Neutrophil (primary cell): ENCODE measurements at regions not wholly inside any gene's neighbourhood (a gene's known extent, or its start where the extent isn't known, plus 50 kb on each side); places are given as distances from the start of the nearest gene placed in this dataset.

Experiments used
- H3K27ac ChIP-seq: fragments of 200-600 bp; sonication (generic); 2 replicates; pipeline ENCODE4 v1.5.1; 2016; ENCODE audit warnings: mild to moderate bottlenecking, moderate library complexity
- H3K27me3 ChIP-seq: fragments of 200-600 bp; sonication (generic); 2 replicates; pipeline ENCODE4 v1.6.0; 2016; ENCODE audit warnings: mild to moderate bottlenecking
- H3K36me3 ChIP-seq: fragments of 200-600 bp; sonication (generic); 2 replicates; pipeline ENCODE4 v1.5.1; 2017
- H3K4me1 ChIP-seq, 2 experiments: fragments of 200-600 bp in 1 of 2; sonication (generic) in 1 of 2; 1 replicate in 1 of 2; 2 replicates in 1 of 2; pipeline versions ENCODE4 v1.5.1 to v1.6.1; 2013 to 2016; ENCODE audit warnings: low read depth in 1 of 2, low read length in 1 of 2, mild to moderate bottlenecking in 1 of 2, moderate library complexity in 1 of 2; ENCODE audit not compliant: control insufficient read depth in 1 of 2, insufficient read depth in 1 of 2
- H3K4me3 ChIP-seq, 2 experiments: fragments of 200-600 bp in 1 of 2; sonication (generic) in 1 of 2; 1 replicate in 1 of 2; 2 replicates in 1 of 2; pipeline ENCODE4 v1.5.1; 2013 to 2016; ENCODE audit warnings: low read depth in 1 of 2, low read length in 1 of 2, mild to moderate bottlenecking in 1 of 2, moderate library complexity in 1 of 2
- H3K9me3 ChIP-seq: fragments of 200-600 bp; sonication (generic); 2 replicates; pipeline ENCODE4 v1.5.1; 2016
- TF ChIP-seq, protein P1 (sequence below): fragments of 200-600 bp; sonication (generic); IDR thresholded peaks from 2 replicates; pipeline ENCODE4 v1.5.1; 2016; ENCODE audit warnings: antibody characterized with exemption

DNA sequence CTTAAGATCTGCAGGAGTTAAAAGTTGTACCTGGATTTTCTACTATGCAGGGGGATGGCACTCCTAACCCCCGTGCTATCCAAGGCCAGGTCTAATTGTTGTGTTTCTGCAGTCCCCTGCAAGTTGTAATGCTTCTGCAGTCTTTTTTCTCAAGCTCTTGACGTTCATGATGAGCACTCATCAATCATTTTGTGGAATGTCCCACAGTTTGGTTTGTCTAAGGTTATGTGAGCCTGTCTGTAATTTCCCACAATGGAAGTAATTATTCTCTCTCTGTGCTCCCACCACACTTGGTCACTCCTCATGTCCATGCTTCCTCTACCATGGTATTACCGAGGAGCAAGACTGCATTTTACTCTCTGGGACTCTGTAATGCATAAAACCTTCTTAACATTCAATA is 107.6 kb upstream of the SSTR4 start:
- no peaks in the 10 kb centered on the region for H3K27me3 ChIP-seq
- no peaks in the 10 kb centered on the region for H3K9me3 ChIP-seq
- H3K27ac ChIP-seq: no peak overlapping the region
- H3K36me3 ChIP-seq: no peaks in the 10 kb centered on the region
- no peaks in the 10 kb centered on the region for H3K4me1 ChIP-seq
- no peak overlapping the region for H3K4me3 ChIP-seq
- TF ChIP-seq, protein P1, sequence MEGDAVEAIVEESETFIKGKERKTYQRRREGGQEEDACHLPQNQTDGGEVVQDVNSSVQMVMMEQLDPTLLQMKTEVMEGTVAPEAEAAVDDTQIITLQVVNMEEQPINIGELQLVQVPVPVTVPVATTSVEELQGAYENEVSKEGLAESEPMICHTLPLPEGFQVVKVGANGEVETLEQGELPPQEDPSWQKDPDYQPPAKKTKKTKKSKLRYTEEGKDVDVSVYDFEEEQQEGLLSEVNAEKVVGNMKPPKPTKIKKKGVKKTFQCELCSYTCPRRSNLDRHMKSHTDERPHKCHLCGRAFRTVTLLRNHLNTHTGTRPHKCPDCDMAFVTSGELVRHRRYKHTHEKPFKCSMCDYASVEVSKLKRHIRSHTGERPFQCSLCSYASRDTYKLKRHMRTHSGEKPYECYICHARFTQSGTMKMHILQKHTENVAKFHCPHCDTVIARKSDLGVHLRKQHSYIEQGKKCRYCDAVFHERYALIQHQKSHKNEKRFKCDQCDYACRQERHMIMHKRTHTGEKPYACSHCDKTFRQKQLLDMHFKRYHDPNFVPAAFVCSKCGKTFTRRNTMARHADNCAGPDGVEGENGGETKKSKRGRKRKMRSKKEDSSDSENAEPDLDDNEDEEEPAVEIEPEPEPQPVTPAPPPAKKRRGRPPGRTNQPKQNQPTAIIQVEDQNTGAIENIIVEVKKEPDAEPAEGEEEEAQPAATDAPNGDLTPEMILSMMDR: no peak

DNA sequence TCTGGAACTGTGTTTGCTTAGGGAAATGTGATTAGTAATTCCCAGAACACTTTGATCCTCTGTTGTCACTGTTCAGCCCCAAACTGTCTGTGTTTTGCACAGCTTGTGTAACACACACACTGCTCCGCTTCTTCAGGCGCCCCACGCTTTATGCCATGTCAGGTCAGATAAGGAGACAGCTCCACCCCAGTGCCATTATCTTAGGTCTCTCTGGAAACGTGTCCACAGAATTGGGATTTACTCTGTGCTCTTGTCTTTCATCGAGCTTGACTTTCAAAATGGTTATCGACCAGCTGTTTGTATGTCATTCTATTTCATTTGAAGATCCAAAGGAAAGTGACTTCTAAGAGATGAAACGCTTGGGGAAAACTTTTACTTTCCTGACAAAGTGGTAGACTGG is 106.4 kb upstream of the SSTR4 start:
- no peaks in the 10 kb centered on the region for H3K4me1 ChIP-seq
- no peaks in the 10 kb centered on the region for H3K9me3 ChIP-seq
- TF ChIP-seq, protein P1: no peak
- no peak overlapping the region for H3K27ac ChIP-seq
- H3K4me3 ChIP-seq: no peak overlapping the region
- no peaks in the 10 kb centered on the region for H3K36me3 ChIP-seq
- no peaks in the 10 kb centered on the region for H3K27me3 ChIP-seq

DNA sequence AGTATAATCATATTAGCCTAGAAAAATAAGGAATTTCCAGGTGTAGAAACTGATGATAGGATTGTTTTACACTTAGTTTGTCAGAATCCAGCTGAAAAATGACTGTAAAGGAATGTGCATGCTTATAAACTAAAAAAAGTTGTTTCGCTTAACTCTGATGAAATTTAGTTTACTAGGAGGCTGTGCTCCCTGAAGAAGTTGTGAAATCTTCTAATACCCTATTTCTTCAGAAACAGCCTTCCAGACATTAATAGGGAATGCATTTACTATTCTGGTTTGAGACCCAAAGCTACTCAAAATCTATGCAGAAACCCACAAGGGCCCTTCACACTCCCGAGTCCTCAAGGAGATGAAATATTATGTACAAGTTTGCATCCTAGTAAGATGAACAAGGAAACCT is 105.5 kb upstream of the SSTR4 start:
- TF ChIP-seq, protein P1: no peak
- Histone ChIP-seq H3K4me1 (no peaks in the 10 kb centered on the region), H3K27ac (no peak overlapping the region), H3K4me3 (no peak overlapping the region), H3K27me3 (no peaks in the 10 kb centered on the region), H3K9me3 (no peaks in the 10 kb centered on the region), H3K36me3 (no peaks in the 10 kb centered on the region)

DNA sequence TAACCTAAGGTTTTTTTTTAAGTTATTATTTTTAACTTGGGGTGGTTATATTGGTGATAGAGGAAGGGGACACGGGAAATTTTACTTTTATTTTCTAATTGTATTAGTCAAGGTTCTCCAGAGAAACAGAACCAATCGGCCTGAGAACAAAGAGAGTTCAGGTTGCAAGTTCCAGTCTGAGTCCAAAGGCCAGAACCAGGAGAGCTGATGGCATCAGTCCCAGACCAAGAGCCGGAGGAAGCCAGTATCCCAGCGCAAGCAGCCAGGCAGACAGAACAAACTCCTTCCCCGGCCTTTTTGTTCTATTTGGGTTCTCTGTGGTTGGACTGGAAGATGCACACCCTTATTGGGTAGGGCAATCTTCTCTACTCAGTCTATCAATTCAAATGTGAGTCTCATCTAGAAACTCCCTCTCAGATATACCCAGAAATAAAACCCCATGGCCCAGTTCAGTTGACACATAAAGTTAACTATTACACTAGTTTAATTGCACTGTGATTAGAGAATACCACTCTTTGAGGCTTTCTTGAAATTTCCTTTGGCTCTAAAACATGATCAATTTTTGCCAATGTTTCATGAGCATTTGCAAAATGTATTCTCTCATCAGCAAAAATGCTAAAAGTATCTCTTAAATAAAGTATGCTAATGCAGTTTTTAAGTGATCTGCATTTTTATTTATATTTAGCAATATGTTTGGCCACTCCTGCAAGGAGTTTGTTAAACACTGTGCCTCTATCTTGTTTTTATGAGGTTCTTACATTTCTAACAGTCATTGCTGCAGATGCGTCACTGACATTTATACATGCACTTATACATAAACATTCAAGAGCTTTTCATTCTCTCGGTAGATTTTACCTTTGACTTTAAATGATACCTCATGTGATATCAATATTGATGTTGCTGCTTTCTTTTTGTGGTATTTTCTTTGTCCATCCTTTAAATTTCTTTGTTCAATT is 103.2 kb upstream of the SSTR4 start:
- Histone ChIP-seq H3K9me3 (no peaks in the 10 kb centered on the region), H3K27me3 (no peaks in the 10 kb centered on the region), H3K4me3 (no peak overlapping the region), H3K4me1 (no peaks in the 10 kb centered on the region), H3K27ac (no peak overlapping the region), H3K36me3 (no peaks in the 10 kb centered on the region)
- TF ChIP-seq, protein P1: no peak

DNA sequence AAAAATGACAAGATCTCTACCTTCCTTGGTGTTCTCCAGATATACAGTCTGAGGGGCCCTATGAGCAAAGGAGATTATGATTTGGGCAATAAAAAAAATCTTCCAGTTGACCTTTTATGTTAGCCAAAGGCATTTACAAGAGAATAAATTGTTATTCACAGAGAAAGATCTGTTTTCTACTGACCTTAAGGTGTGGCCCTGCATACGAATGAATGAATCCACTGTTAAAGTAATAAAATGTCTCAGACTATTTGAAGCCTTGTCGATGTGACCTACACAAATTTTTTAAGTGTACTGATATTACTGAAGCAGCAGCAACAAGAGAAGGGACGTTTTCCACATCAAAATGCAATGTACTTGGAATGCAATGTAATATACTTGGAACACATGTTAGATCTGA is 95.9 kb upstream of the SSTR4 start:
- Histone ChIP-seq H3K9me3 (no peaks in the 10 kb centered on the region), H3K4me3 (no peak overlapping the region), H3K4me1 (no peaks in the 10 kb centered on the region), H3K36me3 (no peaks in the 10 kb centered on the region), H3K27me3 (no peaks in the 10 kb centered on the region), H3K27ac (no peak overlapping the region)
- TF ChIP-seq, protein P1: no peak
